BJ (cell line): ENCODE measurements at regions not wholly inside any gene's neighbourhood (a gene's known extent, or its start where the extent isn't known, plus 50 kb on each side); places are given as distances from the start of the nearest gene placed in this dataset.

Experiments used
- CTCF ChIA-PET: fragments of 350-600 bp; formaldehyde crosslinking; extraction: SDS; loops from one replicate; lab custom pipeline; 2021; ENCODE audit warnings: antibody characterized with exemption, inconsistent platforms; lab: Yijun Ruan, JAX
- POLR2A ChIA-PET: fragments of 300-600 bp; sonication (Branson Sonifier 250); formaldehyde crosslinking; extraction: SDS; loops from one replicate; lab custom pipeline; 2021; ENCODE audit warnings: antibody characterized with exemption; lab: Charles Lee
- DNase-seq: peaks from one replicate; pipeline ENCODE4 v3.0.0-alpha.2; 2011; ENCODE audit warnings: low read depth
- H3K27me3 ChIP-seq: 2 replicates; pipeline ENCODE4 v1.6.0; 2011; ENCODE audit warnings: low read length; ENCODE audit not compliant: control insufficient read depth, insufficient read depth
- H3K36me3 ChIP-seq: 2 replicates; pipeline ENCODE4 v1.5.1; 2011; ENCODE audit warnings: low read length; ENCODE audit not compliant: control insufficient read depth, insufficient read depth
- H3K4me3 ChIP-seq: 2 replicates; pipeline ENCODE4 v1.5.1; 2011; ENCODE audit warnings: low read depth, mild to moderate bottlenecking, control low read depth, low read length
- CTCF ChIP-seq: IDR thresholded peaks from 2 replicates; pipeline ENCODE4 v1.5.1; 2011; ENCODE audit warnings: low read depth, mild to moderate bottlenecking, control low read depth, inconsistent platforms, low read length, moderate library complexity; ENCODE audit not compliant: insufficient read depth

DNA sequence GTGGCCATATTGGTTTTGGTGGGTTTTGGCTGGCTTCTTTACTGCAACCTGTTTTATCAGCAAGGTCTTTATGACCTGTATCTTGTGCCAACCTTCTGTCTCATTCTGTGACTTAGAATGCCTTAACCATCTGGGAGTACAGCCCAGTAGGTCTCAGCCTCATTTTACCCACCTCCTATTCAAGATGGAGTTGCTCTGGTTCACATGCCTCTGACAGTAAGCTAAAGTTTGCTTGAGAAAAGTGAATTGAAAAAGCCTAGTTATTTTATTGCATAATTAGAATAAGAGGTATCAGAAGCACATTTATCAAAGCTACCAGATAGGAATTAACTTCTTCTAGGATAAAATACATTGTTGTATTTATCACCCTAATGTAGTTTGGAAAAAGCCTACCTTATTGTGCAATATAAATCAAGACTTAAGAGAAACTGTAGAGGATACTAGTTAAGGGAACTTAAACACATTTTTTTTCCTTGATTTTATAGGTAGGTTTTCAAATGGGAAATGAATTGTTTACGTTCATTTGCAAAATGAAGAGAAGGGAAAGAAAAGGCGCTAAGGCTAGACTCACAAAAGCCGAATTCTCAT is 202.3 kb upstream of the KCNJ16 start:
- POLR2A ChIA-PET = no interaction called here
- no peaks in the 10 kb centered on the region for H3K36me3 ChIP-seq
- no peaks in the 10 kb centered on the region for H3K27me3 ChIP-seq
- DNase-seq = no peak
- CTCF ChIA-PET = no interaction called here
- no peak overlapping the region for H3K4me3 ChIP-seq
- TF ChIP-seq CTCF = no peak

- Histone ChIP-seq H3K27me3 (no peaks in the 10 kb centered on the region), H3K4me3 (no peak overlapping the region), H3K36me3 (no peaks in the 10 kb centered on the region)
- ChIA-PET POLR2A (no interaction called here), CTCF (interaction anchor here (1.1 kb wide), 1 partner anchor 9 kb away, joined by 4 read pairs; no protein-coding TSS in a partner anchor)
- no peak for TF ChIP-seq CTCF
- peak; percentile 56 for DNase-seq
These were observed 200.8 kb upstream of the KCNJ16 start for GRCh38 chr17:69874175-69874670.

DNA sequence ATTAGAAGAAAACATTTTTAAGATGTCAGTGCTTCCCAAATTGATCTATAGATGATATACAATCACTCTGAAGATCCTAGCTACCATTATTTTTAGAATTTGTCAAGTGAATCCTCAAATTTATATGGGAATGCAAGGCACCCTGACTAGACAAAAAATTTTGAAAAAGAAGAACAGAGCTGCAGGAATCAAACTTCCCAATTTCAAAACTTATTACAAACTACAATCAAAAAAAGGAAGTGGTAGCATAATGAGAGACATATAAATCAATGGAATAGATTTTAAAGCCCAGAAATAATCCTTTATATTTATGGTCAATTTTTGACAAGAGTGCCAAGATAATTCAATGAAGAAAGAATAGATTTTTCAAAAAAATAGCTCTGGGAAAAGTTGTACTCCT is 198.3 kb upstream of the KCNJ16 start:
- POLR2A ChIA-PET = no interaction called here
- CTCF ChIA-PET = no interaction called here
- TF ChIP-seq CTCF = no peak
- DNase-seq = no peak
- no peak overlapping the region for H3K4me3 ChIP-seq
- no peaks in the 10 kb centered on the region for H3K36me3 ChIP-seq
- no peaks in the 10 kb centered on the region for H3K27me3 ChIP-seq

DNA sequence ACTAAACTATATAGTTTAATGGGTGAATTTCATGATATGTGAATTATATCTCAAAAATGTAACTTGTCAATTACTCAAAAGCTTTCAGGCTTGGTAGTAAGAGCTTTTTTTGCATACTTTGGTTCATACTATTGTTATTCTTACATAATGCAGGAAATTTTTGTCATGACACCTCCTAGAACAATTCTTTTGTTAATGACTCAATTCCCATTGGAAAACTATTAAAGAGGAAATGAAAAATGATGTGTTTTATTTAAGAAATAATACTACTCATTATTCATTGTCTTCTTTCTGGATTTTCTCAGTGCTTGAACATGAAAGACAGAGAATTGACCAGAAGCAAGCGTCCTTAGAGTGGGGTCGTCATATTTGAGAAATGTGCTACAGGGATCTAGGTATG is 196.4 kb upstream of the KCNJ16 start:
- CTCF ChIA-PET = no interaction called here

DNA sequence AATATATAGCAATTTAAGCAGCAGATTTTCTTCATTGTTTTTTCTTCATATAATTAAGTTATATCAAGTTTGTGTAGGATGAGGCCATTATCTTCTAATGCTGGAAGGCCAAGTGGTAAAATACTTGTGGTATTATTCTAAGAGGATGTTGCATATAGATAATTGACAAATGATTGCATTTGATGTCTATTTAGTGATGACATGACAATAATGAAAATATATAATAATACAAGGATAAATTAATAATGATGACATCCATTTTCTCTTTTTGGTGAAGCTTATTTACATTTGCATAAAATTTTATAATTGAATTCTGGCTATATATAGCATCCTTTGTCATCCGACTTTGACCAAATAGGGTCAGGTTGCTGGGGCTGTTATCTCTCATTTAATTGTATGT is 195.4 kb upstream of the KCNJ16 start:
- Histone ChIP-seq H3K36me3 (no peaks in the 10 kb centered on the region), H3K4me3 (no peak overlapping the region), H3K27me3 (no peaks in the 10 kb centered on the region)
- TF ChIP-seq CTCF = no peak
- DNase-seq = no peak
- CTCF ChIA-PET = no interaction called here
- POLR2A ChIA-PET = no interaction called here

More for the DNA sequence above, 196.4 kb upstream of the KCNJ16 start:
- Histone ChIP-seq H3K36me3 (no peaks in the 10 kb centered on the region), H3K4me3 (no peak overlapping the region), H3K27me3 (no peaks in the 10 kb centered on the region)
- no peak for TF ChIP-seq CTCF
- POLR2A ChIA-PET = no interaction called here
- DNase-seq = no peak
